Spleen (tissue), 11 donors: ENCODE measurements at regions not wholly inside any gene's neighbourhood (a gene's known extent, or its start where the extent isn't known, plus 50 kb on each side); places are given as distances from the start of the nearest gene placed in this dataset.

Experiments
- DNase-seq: peaks from one replicate; pipeline ENCODE4 v3.0.0-alpha.2; 2020
- H3K27ac ChIP-seq, 8 donors: fragments of 200-600 bp; sonication (generic) in 7 of 8; 1 replicate in 4 of 8; 2 replicates in 4 of 8; pipeline versions ENCODE4 v1.5.0 to v1.8.0; 2016 to 2021; ENCODE audit warnings: inconsistent platforms in 4 of 8, mild to moderate bottlenecking in 4 of 8, moderate library complexity in 1 of 8
- H3K27me3 ChIP-seq, 7 donors: fragments of 200-600 bp; sonication (generic) in 6 of 7; replicated peaks in 1 of 7; 1 replicate in 4 of 7; 2 replicates in 3 of 7; pipeline versions ENCODE4 v1.5.0 to v1.8.0; 2016 to 2021; ENCODE audit warnings: inconsistent platforms in 3 of 7, mild to moderate bottlenecking in 1 of 7
- H3K36me3 ChIP-seq, 6 donors: fragments of 200-600 bp; sonication (generic) in 5 of 6; 1 replicate in 4 of 6; 2 replicates in 2 of 6; pipeline versions ENCODE4 v1.5.0 to v1.8.0; 2016 to 2021; ENCODE audit warnings: inconsistent platforms in 2 of 6
- H3K4me1 ChIP-seq, 6 donors: fragments of 200-600 bp; sonication (generic) in 5 of 6; 1 replicate in 3 of 6; 2 replicates in 3 of 6; pipeline versions ENCODE4 v1.5.0 to v1.8.0; 2016 to 2021; ENCODE audit warnings: inconsistent platforms in 3 of 6
- H3K4me3 ChIP-seq, 8 donors: fragments of 200-600 bp; sonication (generic) in 7 of 8; 1 replicate in 4 of 8; 2 replicates in 4 of 8; pipeline versions ENCODE4 v1.5.0 to v1.8.0; 2016 to 2021; ENCODE audit warnings: inconsistent platforms in 4 of 8, mild to moderate bottlenecking in 4 of 8, moderate library complexity in 2 of 8
- H3K9me3 ChIP-seq, 8 donors: fragments of 200-600 bp; sonication (generic) in 7 of 8; 1 replicate in 4 of 8; 2 replicates in 4 of 8; pipeline versions ENCODE4 v1.5.0 to v1.8.0; 2016 to 2021; ENCODE audit warnings: inconsistent platforms in 4 of 8
- CTCF ChIP-seq, 11 experiments: fragments of 200-600 bp in 7 of 11; fragments of 450-650 bp in 4 of 11; sonication (generic) in 4 of 11; IDR thresholded peaks in 8 of 11; conservative IDR thresholded peaks in 3 of 11; 1 replicate in 7 of 11; 2 replicates in 4 of 11; pipeline versions ENCODE4 v1.4.0 to v1.8.0; 2016 to 2021; ENCODE audit warnings: antibody characterized with exemption in 11 of 11, inconsistent platforms in 4 of 11, mild to moderate bottlenecking in 1 of 11
- POLR2A ChIP-seq, 3 donors: fragments of 450-650 bp; IDR thresholded peaks; one replicate each; pipeline ENCODE4 v1.5.1; 2017; ENCODE audit warnings: antibody characterized with exemption in 3 of 3, mild to moderate bottlenecking in 1 of 3
- POLR2AphosphoS5 ChIP-seq, 3 donors: sonication (generic); formaldehyde crosslinking; IDR thresholded peaks; one replicate each; pipeline ENCODE4 v1.5.1; 2017; ENCODE audit warnings: antibody characterized with exemption in 3 of 3
- WGBS, 5 donors: extraction: QIAGEN DNeasy Blood & Tissue Kit in 3 of 5; methylation state at CpG; one replicate each; pipeline versions ENCODE4 v1.1.5 to v1.1.7; 2013 to 2018; 5-methylcytosine and 5-hydroxymethylcytosine counted together
- intact Hi-C: fragments of 100-400 bp; cut with DNase I; formaldehyde crosslinking; loops from one replicate; pipeline ENCODE4 v1.15.0; 2023; ENCODE audit warnings: low total_unique reads
- donor health status: healthy with polysubstance abuse.
- donor health status: DM: no; HTN: no; CAD: no; lungs with moderate emphysema.
- donor health status: DM: no; HTN: no; CAD: no.
- donor health status: Bipolar disorder and iron deficiency.
- donor health status: healthy.
- donor health status: DM: no; HTN: no; CAD: no.
- donor health status: DM: yes; HTN: yes; CAD: no.

GRCh38 chr2:38495880-38496279, 106.8 kb downstream of the HNRNPLL start:
- TF ChIP-seq POLR2A (IDR thresholded peaks at IDR 0.05) (no peak), CTCF (IDR thresholded peaks at IDR 0.05 in 8 of 11, conservative IDR thresholded peaks at IDR 0.05 in 3 of 11) (no peak), POLR2AphosphoS5 (IDR thresholded peaks at IDR 0.05) (no peak)
- intact Hi-C loops = no loop called here
- WGBS, 5 donors = 80 to 91% (median 88%) methylated on average over 2 of the region's 2 CpGs

GRCh38 chr2:38494394-38494793, 108.3 kb downstream of the HNRNPLL start:
- no peak for DNase-seq
- Histone ChIP-seq H3K4me1 (peaks cover 0 to 28% (median 14%) of the 10 kb centered on the region in 6 donors), H3K27ac (no peak overlapping the region), H3K4me3 (no peak overlapping the region), H3K9me3 (no peaks in the 10 kb centered on the region), H3K36me3 (no peaks in the 10 kb centered on the region), H3K27me3 (no peaks in the 10 kb centered on the region)
- TF ChIP-seq CTCF (IDR thresholded peaks at IDR 0.05 in 8 of 11, conservative IDR thresholded peaks at IDR 0.05 in 3 of 11) (no peak), POLR2A (IDR thresholded peaks at IDR 0.05) (no peak), POLR2AphosphoS5 (IDR thresholded peaks at IDR 0.05) (no peak)
- 80 to 94% (median 90%) methylated on average over 4 to 5 of the region's 5 CpGs for WGBS, 5 donors
- intact Hi-C loops = no loop called here

More at GRCh38 chr2:38495880-38496279, 106.8 kb downstream of the HNRNPLL start:
- Histone ChIP-seq H3K9me3 (no peaks in the 10 kb centered on the region), H3K36me3 (no peaks in the 10 kb centered on the region), H3K4me1 (peaks cover 0 to 30% (median 14%) of the 10 kb centered on the region in 6 donors), H3K27me3 (no peaks in the 10 kb centered on the region), H3K27ac (no peak overlapping the region), H3K4me3 (no peak overlapping the region)
- DNase-seq = no peak

GRCh38 chr2:38492042-38492615, 110.6 kb downstream of the HNRNPLL start:
- Histone ChIP-seq H3K4me3 (no peak overlapping the region), H3K4me1 (peaks cover 0 to 12% (median 2%) of the 10 kb centered on the region in 6 donors), H3K27me3 (no peaks in the 10 kb centered on the region), H3K9me3 (no peaks in the 10 kb centered on the region), H3K36me3 (no peaks in the 10 kb centered on the region), H3K27ac (no peak overlapping the region)
- intact Hi-C loops = no loop called here
- no peak for DNase-seq
- TF ChIP-seq POLR2A (IDR thresholded peaks at IDR 0.05) = no peak
- no peak for TF ChIP-seq CTCF (IDR thresholded peaks at IDR 0.05 in 8 of 11, conservative IDR thresholded peaks at IDR 0.05 in 3 of 11)
- no peak for TF ChIP-seq POLR2AphosphoS5 (IDR thresholded peaks at IDR 0.05)
- 93 to 98% (median 96%) methylated on average over 3 of the region's 3 CpGs for WGBS, 5 donors

- Histone ChIP-seq H3K36me3 (no peaks in the 10 kb centered on the region), H3K9me3 (no peaks in the 10 kb centered on the region), H3K27me3 (no peaks in the 10 kb centered on the region), H3K4me3 (no peak overlapping the region), H3K4me1 (peaks cover 0 to 11% (median 0%) of the 10 kb centered on the region in 6 donors), H3K27ac (no peak overlapping the region)
- no peak for TF ChIP-seq CTCF (IDR thresholded peaks at IDR 0.05 in 8 of 11, conservative IDR thresholded peaks at IDR 0.05 in 3 of 11)
- TF ChIP-seq POLR2AphosphoS5 (IDR thresholded peaks at IDR 0.05) = no peak
- no peak for TF ChIP-seq POLR2A (IDR thresholded peaks at IDR 0.05)
- intact Hi-C loops = no loop called here
- DNase-seq = no peak
- 92 to 97% (median 95%) methylated on average over 5 of the region's 5 CpGs for WGBS, 5 donors
Measured at GRCh38 chr2:38491436-38491835, 111.3 kb downstream of the HNRNPLL start.
